ENCODE measurements at regions not wholly inside any gene's neighbourhood (a gene's known extent, or its start where the extent isn't known, plus 50 kb on each side); places are given as distances from the start of the nearest gene placed in this dataset.

GRCh38 chr5:125409234-125409860 is 662.9 kb upstream of the ZNF608 start:
- TF ChIP-seq GATA2 (IDR thresholded peaks at IDR 0.05; ENCODE audit: low read depth, low read length), result no peak

DNA sequence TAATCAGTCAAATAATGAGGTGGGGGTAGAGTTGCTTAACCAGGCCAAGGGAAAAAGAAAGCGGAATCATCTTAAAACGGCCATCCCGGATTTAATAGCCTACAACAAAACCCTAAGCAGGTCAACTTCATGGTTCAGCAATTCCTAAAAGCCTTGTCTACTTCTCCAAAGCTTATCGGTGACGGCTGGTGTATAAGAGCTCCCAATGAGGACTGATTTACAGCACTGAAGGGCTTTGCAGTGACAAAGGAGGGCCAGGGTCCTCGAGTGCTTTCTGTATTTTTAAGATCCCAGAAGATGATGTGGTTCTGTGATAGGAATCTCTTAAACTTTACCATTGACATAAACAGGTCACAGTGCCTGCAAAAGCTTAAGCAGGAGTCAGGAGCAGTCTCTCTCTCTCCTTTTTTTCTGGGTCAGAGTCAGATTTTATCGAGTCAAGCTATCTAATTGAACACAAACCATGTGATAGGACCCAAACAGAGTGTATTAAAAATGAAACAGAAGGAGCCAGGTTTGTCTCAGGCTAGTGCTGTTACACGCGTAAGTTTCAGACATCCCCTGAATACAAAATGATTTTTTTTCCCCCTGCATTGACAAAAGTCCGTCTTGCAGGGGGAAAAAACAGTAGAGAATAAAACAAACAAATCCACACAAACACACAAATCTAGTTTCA is 663.6 kb upstream of the ZNF608 start:
- TF ChIP-seq GATA2 (IDR thresholded peaks at IDR 0.05; ENCODE audit: low read depth, low read length), result peak; percentile 99
- TF ChIP-seq GATA3 (IDR thresholded peaks at IDR 0.05; ENCODE audit: low read depth, low read length), result peak; percentile 98

DNA sequence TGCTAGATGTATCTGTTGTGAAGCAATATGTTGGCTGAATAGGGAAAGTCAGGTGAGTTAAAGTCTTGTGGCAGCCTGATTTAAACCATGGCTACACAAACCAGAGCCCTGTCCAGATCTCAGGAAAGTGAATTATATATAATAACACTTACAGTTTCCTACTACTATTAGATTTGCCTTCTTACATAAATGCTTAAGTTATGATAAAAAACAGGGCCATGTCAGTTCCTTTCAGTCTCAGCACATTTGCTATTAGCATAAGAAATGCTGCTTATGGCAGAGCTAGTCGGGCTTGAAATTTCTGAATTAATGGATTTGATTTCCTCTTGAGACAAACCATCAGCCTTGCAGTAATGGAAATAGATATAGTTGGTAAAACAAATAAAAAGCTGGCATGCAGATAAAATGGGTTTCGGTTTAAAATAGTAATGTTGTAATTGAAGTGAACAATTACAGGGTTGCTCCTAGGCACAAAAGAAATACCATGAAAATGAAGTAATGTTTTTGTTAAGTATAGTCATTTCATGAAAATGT is 664.2 kb upstream of the ZNF608 start:
- TF ChIP-seq GATA2 (IDR thresholded peaks at IDR 0.05; ENCODE audit: low read depth, low read length) (no peak; the same call in 1 of the 2 replicates), GATA3 (IDR thresholded peaks at IDR 0.05; ENCODE audit: low read depth, low read length) (peak; percentile 8; the same call in 1 of the 2 replicates)

DNA sequence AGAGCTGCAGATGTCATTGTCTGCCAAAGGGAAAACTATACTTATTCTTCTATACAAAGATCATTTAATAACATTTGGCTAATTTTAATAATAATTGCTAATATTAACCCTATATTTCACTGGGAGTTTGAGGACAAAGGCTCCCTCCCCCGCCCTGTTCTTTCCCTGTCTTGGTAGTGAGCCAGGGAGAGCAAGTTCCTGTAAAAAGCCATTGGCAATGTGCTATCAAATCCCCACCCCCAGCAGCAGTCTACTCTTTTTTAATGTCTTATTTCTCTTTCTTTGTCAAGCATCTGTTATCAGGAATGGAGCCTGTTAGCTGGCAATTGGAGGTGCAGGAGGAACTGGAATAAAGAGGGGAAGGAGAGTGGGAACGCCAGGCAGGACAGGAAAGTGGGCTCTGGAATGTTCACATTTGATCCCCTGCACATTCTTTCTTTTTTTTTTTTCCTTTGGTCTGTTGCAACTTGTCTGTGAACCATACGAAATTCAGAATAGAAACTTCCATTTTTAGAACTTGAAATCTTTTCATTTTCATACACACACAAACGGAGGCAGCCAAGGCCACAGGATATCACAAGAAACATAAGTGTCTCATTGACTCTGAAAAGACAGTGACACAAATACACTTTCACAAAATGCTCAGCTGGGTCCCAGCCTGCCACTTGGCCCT is 664.8 kb upstream of the ZNF608 start:
- TF ChIP-seq GATA2 (IDR thresholded peaks at IDR 0.05; ENCODE audit: low read depth, low read length) (peak; percentile 19; the same call in 1 of the 2 replicates), GATA3 (IDR thresholded peaks at IDR 0.05; ENCODE audit: low read depth, low read length) (no peak)

DNA sequence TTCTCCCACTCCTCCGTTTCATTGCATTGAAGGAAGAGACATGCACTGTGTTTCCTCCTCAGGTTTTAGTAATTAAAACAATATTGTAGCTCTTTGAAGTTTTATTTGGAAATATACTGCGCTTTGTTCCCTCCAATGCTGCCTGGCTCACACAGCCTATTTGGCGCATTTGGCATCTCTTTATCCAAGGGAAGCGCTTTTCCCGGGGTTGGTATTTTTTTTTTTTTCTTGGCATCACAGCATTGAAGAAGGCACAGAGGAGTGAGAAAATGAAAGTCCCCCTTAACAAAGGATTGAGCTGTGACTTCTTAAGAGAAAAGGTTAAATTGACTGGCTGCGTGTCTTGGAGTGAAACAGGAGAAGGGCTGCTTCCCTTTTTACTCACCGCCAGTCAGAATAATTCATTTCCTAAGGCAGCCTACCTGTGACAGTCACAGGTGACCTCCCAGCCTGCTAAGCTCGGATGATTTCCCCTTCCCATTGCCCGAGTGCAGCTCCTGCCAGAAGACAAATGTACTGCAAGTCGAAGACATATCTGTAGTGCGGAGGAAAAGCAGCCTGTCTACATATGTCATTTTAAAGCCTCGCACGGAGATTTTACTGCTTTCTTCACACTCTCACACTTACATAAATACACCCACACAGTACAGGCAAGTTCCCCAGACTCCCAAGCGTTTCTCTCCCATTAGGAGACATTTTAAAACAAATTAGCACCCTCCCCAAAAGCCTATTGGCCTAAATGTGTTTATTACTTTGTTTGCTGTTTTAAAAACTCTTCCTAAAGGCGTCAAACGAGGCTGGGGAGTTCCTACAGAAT is 665.5 kb upstream of the ZNF608 start:
- TF ChIP-seq GATA2 (IDR thresholded peaks at IDR 0.05; ENCODE audit: low read depth, low read length) (no peak), GATA3 (IDR thresholded peaks at IDR 0.05; ENCODE audit: low read depth, low read length) (no peak)

GRCh38 chr5:125412561-125413495 is 666.4 kb upstream of the ZNF608 start:
- TF ChIP-seq GATA3 (IDR thresholded peaks at IDR 0.05; ENCODE audit: low read depth, low read length) (no peak), GATA2 (IDR thresholded peaks at IDR 0.05; ENCODE audit: low read depth, low read length) (no peak)

DNA sequence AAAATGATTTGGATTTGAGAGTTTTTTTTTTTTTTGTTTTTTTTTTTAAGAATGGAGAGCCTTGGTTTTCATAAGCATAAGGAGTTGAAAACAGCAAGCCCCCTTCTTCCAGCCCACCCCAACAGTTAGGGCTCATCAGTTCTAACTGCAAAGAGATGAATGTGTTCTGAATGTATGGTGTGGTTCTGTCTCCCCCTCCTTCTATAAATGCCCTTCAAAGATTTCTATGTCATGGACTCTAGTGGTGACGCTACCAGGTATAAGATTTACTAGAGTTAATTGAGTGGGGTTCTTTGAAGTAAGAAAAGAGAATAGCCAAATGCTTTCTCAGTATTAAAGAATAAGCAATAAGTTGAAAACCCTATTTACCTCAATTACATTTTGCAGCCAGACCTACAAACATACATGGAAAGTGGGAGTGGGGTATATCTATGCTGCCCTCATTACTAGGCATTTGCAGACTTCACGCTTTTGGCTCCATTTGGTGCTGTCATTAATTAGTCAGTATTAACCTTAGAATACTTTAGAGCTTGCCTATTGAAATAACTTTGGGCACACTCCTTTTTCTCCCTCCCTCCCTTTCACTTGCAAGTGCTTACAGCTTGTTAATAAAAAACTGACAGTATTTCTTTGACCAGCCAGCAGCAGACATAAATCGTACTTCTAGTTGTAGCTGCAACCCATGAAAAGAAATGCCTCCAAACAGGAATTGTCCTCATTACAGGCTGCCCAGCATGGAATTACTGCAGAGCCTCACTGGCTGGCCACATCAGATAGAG is 667.2 kb upstream of the ZNF608 start:
- TF ChIP-seq GATA2 (IDR thresholded peaks at IDR 0.05; ENCODE audit: low read depth, low read length) (no peak), GATA3 (IDR thresholded peaks at IDR 0.05; ENCODE audit: low read depth, low read length) (no peak)

DNA sequence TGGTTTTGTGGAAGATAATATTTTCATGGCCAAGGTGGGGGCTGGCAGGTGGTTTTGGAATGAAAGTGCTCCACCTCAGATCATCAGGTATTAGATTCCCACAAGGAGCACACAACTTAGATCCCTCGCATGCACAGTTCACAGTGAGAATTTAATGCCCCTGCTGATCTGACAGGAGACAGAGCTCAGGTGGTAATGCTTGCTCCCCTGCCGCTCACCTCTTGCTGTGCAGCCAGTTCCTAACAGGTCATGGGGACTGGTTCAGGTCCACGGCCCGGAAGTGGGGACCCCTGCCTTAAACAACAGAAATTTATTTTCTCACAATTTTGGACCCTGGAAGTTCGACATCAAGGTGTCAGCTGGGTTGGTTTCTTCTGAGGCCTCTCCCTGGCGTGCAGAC is 668.7 kb upstream of the ZNF608 start:
- TF ChIP-seq GATA3 (IDR thresholded peaks at IDR 0.05; ENCODE audit: low read depth, low read length) (no peak), GATA2 (IDR thresholded peaks at IDR 0.05; ENCODE audit: low read depth, low read length) (no peak)

DNA sequence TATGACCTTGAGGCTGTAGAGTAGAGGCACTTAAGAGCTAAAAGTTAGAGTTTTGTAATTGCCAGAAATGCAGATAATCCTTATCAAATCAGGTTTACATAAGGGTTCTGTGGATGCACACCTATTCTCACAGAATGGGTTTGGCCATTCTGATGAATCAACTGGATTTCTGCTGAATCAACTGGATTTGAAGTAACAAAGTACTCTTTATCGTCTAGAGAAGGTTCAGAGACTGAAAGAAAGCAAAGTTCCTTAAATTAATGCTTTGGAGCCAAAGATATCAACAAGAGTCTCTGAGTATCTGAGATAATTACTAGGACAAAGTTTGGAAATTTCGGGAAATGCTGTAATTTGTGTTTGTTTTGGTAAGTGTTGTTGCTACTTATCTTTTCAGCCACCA is 669.6 kb upstream of the ZNF608 start:
- TF ChIP-seq GATA2 (IDR thresholded peaks at IDR 0.05; ENCODE audit: low read depth, low read length), result no peak
- no peak for TF ChIP-seq GATA3 (IDR thresholded peaks at IDR 0.05; ENCODE audit: low read depth, low read length)

GRCh38 chr5:125421006-125421405 is 674.6 kb upstream of the ZNF608 start:
- no peak for TF ChIP-seq GATA3 (IDR thresholded peaks at IDR 0.05; ENCODE audit: low read depth, low read length)
- TF ChIP-seq GATA2 (IDR thresholded peaks at IDR 0.05; ENCODE audit: low read depth, low read length), result no peak

DNA sequence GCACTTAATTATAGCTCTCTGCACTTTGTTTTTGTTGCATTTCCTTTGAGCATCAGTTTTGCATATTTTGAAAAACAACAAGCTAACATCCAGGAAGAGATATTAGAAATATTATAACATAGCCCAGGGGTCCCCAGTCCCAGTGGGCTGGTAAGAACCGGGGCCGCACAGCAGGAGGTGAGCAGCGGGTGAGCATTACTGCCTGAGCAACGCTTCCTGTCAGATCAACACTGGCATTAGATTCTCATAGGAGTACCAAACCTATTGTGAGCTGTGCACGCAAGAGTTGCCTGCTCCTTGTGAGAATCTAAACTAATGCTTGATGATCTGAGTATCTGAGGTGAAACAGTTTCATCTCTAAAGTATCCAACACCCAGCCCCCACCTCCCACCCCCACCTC is 675.9 kb upstream of the ZNF608 start:
- TF ChIP-seq GATA3 (IDR thresholded peaks at IDR 0.05; ENCODE audit: low read depth, low read length) (no peak), GATA2 (IDR thresholded peaks at IDR 0.05; ENCODE audit: low read depth, low read length) (no peak)

DNA sequence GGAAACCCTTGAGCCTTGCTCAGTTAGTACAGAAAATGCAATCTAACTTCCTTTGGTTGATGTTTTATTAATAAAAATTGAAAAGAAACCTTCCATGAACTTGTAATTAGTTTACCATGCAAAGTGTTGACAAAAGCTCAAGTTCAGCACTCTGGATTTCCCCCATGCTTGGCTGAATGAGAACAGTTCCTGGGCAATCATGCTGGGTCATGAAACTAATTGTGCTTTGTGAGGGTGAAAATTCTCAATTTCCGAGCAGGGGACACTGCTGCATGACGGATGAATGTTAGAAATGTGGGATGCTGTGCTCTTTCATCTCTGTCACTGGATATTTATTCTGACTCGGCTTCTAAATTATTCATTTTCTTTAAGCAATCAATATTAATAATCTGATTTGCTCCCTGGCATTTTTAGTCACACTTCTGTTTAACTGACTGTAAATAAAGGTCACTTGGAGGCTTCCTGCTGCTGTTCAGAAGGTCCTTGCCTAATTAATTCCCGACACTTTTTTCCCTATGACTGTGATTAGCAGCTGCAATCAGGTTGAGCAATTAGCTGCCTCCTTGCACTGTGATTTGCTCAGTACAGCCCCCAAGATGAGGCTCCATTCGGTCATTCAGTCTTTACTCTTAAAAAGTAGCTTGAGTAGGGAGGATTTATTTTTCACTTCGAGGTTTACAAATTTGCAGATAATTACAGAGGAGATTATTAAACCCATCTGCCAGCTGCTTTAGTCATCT is 678.1 kb upstream of the ZNF608 start:
- TF ChIP-seq GATA3 (IDR thresholded peaks at IDR 0.05; ENCODE audit: low read depth, low read length), result no peak
- no peak for TF ChIP-seq GATA2 (IDR thresholded peaks at IDR 0.05; ENCODE audit: low read depth, low read length)

Data from SH-SY5Y (cell line).